GM19395 (cell line): ENCODE measurements at regions not wholly inside any gene's neighbourhood (a gene's known extent, or its start where the extent isn't known, plus 50 kb on each side); places are given as distances from the start of the nearest gene placed in this dataset.
"Not testable (repeated sequence)": the region's sequence is repeated elsewhere in the genome, so short reads cannot be mapped to it uniquely, and the experiment has no call there.

Source experiments
- ATAC-seq: cut with Tn5 transposase; IDR thresholded peaks from one replicate; pipeline ENCODE4 v1.9.1; 2021; ENCODE audit warnings: mild to moderate bottlenecking, moderate library complexity; ENCODE audit not compliant: unreplicated experiment

- no peak for ATAC-seq
Observed at GRCh38 chr3:27661797-27662196, 60.3 kb downstream of the EOMES start.

GRCh38 chr3:27659279-27660021 is 62.7 kb downstream of the EOMES start:
- ATAC-seq: peak; percentile 85

- ATAC-seq: no peak
Observed at GRCh38 chr3:27658741-27659140, 63.4 kb downstream of the EOMES start.

- ATAC-seq: no peak
Observed at GRCh38 chr3:27657871-27658270, 64.3 kb downstream of the EOMES start.

GRCh38 chr3:27657404-27657803 is 64.7 kb downstream of the EOMES start:
- no peak for ATAC-seq

GRCh38 chr3:27656790-27657189 is 65.3 kb downstream of the EOMES start:
- ATAC-seq: no peak

GRCh38 chr3:27655547-27655946 is 66.6 kb downstream of the EOMES start:
- no peak for ATAC-seq

- ATAC-seq: no peak
Observed at GRCh38 chr3:27653803-27654558, 68.1 kb downstream of the EOMES start.

GRCh38 chr3:27649277-27649676 is 72.8 kb downstream of the EOMES start:
- ATAC-seq: no peak

- ATAC-seq: no peak
Observed at GRCh38 chr3:27646896-27647295, 75.2 kb downstream of the EOMES start.

GRCh38 chr3:27644941-27645340 is 77.2 kb downstream of the EOMES start:
- no peak for ATAC-seq

GRCh38 chr3:27643355-27643754 is 78.8 kb downstream of the EOMES start:
- ATAC-seq: no peak

- no peak for ATAC-seq
Observed at GRCh38 chr3:27642796-27643195, 79.3 kb downstream of the EOMES start.

- no peak for ATAC-seq
Observed at GRCh38 chr3:27641888-27642601, 80.1 kb downstream of the EOMES start.

- ATAC-seq: no peak
Observed at GRCh38 chr3:27641271-27641800, 80.8 kb downstream of the EOMES start.

- ATAC-seq: peak; percentile 53
Observed at GRCh38 chr3:27639271-27639670, 82.9 kb downstream of the EOMES start.

GRCh38 chr3:27638594-27638993 is 83.5 kb downstream of the EOMES start:
- no peak for ATAC-seq

GRCh38 chr3:27637346-27637995 is 84.7 kb downstream of the EOMES start:
- no peak for ATAC-seq

- not testable (repeated sequence) for ATAC-seq
Observed at GRCh38 chr3:27635006-27635405, 87.1 kb downstream of the EOMES start.

- peak; percentile 37 for ATAC-seq
Observed at GRCh38 chr3:27633224-27633545, 88.9 kb downstream of the EOMES start.
